ENCODE measurements at regions not wholly inside any gene's neighbourhood (a gene's known extent, or its start where the extent isn't known, plus 50 kb on each side); places are given as distances from the start of the nearest gene placed in this dataset.

DNA sequence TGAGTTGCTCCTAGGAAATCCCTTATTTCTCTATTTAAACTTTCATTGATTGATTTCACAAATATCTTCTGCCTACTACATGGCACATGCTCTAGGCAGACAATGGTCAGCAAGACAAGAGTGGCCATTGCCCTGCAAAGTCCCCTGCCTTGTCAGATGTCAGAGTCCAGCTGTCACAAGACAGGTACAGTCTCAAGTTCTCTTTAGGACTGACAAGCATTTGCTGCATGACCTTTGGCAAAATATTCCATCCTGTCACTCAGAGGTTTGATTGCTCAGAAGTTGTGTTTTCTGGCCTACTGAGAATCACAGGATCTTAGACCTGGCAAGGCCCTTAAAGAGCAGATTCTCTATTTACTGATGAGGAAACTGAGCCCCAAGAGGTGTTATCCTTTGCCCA lies 322.3 kb upstream of the NFE2L3 start:
- ATAC-seq: no peak
- Histone ChIP-seq H3K36me3 (no peaks in the 10 kb centered on the region), H3K9me3 (no peaks in the 10 kb centered on the region), H3K4me3 (no peak overlapping the region), H3K27me3 (no peaks in the 10 kb centered on the region), H3K27ac (no peak overlapping the region), H3K4me1 (no peaks in the 10 kb centered on the region)
- TF ChIP-seq POLR2A (IDR thresholded peaks at IDR 0.05): no peak
- TF ChIP-seq, protein P1, sequence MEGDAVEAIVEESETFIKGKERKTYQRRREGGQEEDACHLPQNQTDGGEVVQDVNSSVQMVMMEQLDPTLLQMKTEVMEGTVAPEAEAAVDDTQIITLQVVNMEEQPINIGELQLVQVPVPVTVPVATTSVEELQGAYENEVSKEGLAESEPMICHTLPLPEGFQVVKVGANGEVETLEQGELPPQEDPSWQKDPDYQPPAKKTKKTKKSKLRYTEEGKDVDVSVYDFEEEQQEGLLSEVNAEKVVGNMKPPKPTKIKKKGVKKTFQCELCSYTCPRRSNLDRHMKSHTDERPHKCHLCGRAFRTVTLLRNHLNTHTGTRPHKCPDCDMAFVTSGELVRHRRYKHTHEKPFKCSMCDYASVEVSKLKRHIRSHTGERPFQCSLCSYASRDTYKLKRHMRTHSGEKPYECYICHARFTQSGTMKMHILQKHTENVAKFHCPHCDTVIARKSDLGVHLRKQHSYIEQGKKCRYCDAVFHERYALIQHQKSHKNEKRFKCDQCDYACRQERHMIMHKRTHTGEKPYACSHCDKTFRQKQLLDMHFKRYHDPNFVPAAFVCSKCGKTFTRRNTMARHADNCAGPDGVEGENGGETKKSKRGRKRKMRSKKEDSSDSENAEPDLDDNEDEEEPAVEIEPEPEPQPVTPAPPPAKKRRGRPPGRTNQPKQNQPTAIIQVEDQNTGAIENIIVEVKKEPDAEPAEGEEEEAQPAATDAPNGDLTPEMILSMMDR (IDR thresholded peaks at IDR 0.05): no peak
- intact Hi-C loops (cut with DNase I): no loop called here
- no peak for DNase-seq

GRCh38 chr7:25830215-25830614 lies 321.8 kb upstream of the NFE2L3 start:
- 47% methylated on average over 3 of the region's 3 CpGs for WGBS (ENCODE audit: insufficient coverage, low coverage, low lambda C conversion rate, missing lambda C conversion rate)
- no peak overlapping the region for H3K4me3 ChIP-seq
- DNase-seq (no peak), ATAC-seq (no peak)
- H3K27me3 ChIP-seq: no peaks in the 10 kb centered on the region
- TF ChIP-seq POLR2A (IDR thresholded peaks at IDR 0.05): no peak
- TF ChIP-seq, protein P1 (IDR thresholded peaks at IDR 0.05): no peak
- no peaks in the 10 kb centered on the region for H3K4me1 ChIP-seq
- H3K36me3 ChIP-seq: no peaks in the 10 kb centered on the region
- intact Hi-C loops (cut with DNase I): no loop called here
- H3K9me3 ChIP-seq: no peaks in the 10 kb centered on the region
- no peak overlapping the region for H3K27ac ChIP-seq

GRCh38 chr7:25831062-25831691 lies 320.8 kb upstream of the NFE2L3 start:
- no peak for TF ChIP-seq POLR2A (IDR thresholded peaks at IDR 0.05)
- TF ChIP-seq, protein P1 (IDR thresholded peaks at IDR 0.05): no peak
- Histone ChIP-seq H3K4me3 (no peak overlapping the region), H3K36me3 (no peaks in the 10 kb centered on the region), H3K27ac (no peak overlapping the region), H3K9me3 (no peaks in the 10 kb centered on the region), H3K4me1 (no peaks in the 10 kb centered on the region), H3K27me3 (no peaks in the 10 kb centered on the region)
- intact Hi-C loops (cut with DNase I): no loop called here
- 40% methylated on average over 6 of the region's 6 CpGs for WGBS (ENCODE audit: insufficient coverage, low coverage, low lambda C conversion rate, missing lambda C conversion rate)
- ATAC-seq (no peak), DNase-seq (no peak)

DNA sequence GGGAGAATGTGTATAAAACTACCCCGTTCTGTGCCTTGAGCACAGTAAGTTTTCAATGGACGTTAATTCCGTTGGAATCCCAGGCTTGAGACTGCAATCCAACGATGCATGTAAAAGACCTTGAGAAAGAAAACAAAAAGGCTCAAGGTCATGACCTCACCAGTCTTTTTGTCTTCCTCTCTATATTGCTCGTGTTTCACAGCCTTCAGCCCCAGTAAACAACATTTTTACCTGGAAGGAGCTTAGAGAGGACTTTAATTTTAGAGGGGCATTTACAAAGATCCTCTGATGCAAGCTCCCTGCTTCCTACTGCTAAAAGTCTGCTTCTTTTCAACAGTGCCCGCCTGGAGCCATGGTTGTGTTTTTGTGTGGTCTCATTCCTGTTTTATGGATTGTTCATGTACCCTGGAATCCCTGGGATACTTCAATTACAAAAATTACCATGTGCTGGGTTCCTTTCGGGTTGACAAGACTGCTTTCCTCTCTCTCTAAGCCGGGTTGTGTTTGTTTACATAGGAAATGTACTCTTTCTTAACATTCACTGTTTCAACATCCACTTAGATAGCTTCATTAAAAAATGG lies 320.1 kb upstream of the NFE2L3 start:
- intact Hi-C loops (cut with DNase I): no loop called here
- 29% methylated on average over 8 of the region's 8 CpGs for WGBS (ENCODE audit: insufficient coverage, low coverage, low lambda C conversion rate, missing lambda C conversion rate)
- Histone ChIP-seq H3K9me3 (no peaks in the 10 kb centered on the region), H3K4me1 (no peaks in the 10 kb centered on the region), H3K36me3 (no peaks in the 10 kb centered on the region), H3K27me3 (no peaks in the 10 kb centered on the region), H3K4me3 (no peak overlapping the region), H3K27ac (no peak overlapping the region)
- no peak for TF ChIP-seq POLR2A (IDR thresholded peaks at IDR 0.05)
- TF ChIP-seq, protein P1 (IDR thresholded peaks at IDR 0.05): no peak
- no peak for ATAC-seq
- DNase-seq: no peak
